ENCODE measurements at regions not wholly inside any gene's neighbourhood (a gene's known extent, or its start where the extent isn't known, plus 50 kb on each side); places are given as distances from the start of the nearest gene placed in this dataset.

- TF ChIP-seq CTCF (IDR thresholded peaks at IDR 0.05) (no peak), POLR2A (IDR thresholded peaks at IDR 0.05) (no peak)
Measured at GRCh38 chr3:5861151-5861550, 673.6 kb downstream of the EDEM1 start.
